Fibroblast of the aortic adventitia (primary cell): ENCODE measurements at regions not wholly inside any gene's neighbourhood (a gene's known extent, or its start where the extent isn't known, plus 50 kb on each side); places are given as distances from the start of the nearest gene placed in this dataset.

ENCODE experiments used
- DNase-seq: peaks from one replicate; pipeline ENCODE4 v3.0.0-alpha.2; 2010; ENCODE audit warnings: low read depth
- H3K4me3 ChIP-seq: 2 replicates; pipeline ENCODE4 v1.5.1; 2011; ENCODE audit warnings: low read depth, mild to moderate bottlenecking, control low read depth, low read length, moderate library complexity
- TF ChIP-seq, protein P1 (sequence below): IDR thresholded peaks from 2 replicates; pipeline ENCODE4 v1.5.1; 2011; ENCODE audit warnings: mild to moderate bottlenecking, low read length, control low read depth, inconsistent platforms; ENCODE audit not compliant: insufficient read depth

GRCh38 chr4:84441758-84442377 lies 57.2 kb downstream of the NKX6-1 start:
- no peak for DNase-seq
- H3K4me3 ChIP-seq = no peak overlapping the region
- TF ChIP-seq, protein P1, sequence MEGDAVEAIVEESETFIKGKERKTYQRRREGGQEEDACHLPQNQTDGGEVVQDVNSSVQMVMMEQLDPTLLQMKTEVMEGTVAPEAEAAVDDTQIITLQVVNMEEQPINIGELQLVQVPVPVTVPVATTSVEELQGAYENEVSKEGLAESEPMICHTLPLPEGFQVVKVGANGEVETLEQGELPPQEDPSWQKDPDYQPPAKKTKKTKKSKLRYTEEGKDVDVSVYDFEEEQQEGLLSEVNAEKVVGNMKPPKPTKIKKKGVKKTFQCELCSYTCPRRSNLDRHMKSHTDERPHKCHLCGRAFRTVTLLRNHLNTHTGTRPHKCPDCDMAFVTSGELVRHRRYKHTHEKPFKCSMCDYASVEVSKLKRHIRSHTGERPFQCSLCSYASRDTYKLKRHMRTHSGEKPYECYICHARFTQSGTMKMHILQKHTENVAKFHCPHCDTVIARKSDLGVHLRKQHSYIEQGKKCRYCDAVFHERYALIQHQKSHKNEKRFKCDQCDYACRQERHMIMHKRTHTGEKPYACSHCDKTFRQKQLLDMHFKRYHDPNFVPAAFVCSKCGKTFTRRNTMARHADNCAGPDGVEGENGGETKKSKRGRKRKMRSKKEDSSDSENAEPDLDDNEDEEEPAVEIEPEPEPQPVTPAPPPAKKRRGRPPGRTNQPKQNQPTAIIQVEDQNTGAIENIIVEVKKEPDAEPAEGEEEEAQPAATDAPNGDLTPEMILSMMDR = no peak

- TF ChIP-seq, protein P1 = no peak
- no peak overlapping the region for H3K4me3 ChIP-seq
- DNase-seq = no peak
These were observed 59.1 kb downstream of the NKX6-1 start for GRCh38 chr4:84439996-84440395.

DNA sequence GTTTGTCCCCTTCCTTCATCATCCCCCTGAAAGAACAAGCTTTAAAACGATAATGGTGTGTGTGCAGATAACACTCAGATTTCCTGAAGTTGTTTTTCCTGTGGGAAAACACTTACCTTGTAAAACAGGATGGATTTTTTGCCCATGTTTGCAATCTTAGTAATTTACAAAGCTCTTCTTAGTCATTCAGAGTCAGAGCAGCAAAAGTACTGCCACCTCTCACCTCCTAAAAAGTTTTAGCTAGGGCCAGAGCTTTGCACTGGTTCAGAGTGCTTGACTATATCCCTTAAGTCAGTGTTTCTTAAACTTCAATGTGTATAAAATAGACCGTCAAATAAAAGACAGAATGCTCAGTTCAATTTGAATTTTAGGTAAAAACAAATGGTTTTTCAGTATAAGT lies 62.3 kb downstream of the NKX6-1 start:
- H3K4me3 ChIP-seq = no peak overlapping the region
- TF ChIP-seq, protein P1 = no peak
- DNase-seq = no peak

GRCh38 chr4:84434344-84434743 lies 64.7 kb downstream of the NKX6-1 start:
- TF ChIP-seq, protein P1 = no peak
- no peak overlapping the region for H3K4me3 ChIP-seq
- no peak for DNase-seq

DNA sequence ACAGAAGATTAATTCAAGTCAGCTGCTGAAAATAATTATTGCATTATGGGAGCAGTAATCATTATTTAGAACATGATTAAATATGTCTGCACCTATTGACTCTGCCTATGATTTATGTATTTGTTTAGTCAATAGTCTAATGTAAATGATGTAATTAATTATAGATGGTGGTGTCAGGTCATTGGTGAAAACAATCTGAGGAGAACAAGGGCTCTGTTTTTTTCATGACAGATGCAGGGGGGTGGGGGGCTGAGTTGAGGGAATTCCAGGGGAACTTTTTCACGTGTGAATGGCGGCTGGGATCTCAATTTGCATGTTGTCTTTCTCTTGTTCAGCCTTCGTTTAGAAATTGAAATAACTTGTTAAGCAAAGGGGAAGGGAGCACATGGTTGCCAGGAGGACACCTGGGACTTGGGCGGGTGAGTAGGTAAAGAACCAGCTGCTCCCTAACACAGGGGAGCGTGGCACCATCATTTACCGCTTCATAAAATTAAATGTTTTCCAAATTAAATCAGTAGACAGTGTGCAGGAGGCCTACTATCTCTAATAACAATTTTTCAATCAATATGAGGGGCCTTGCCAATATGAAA lies 65.4 kb downstream of the NKX6-1 start:
- TF ChIP-seq, protein P1 = no peak
- H3K4me3 ChIP-seq = no peak overlapping the region
- no peak for DNase-seq

- no peak for DNase-seq
- no peak overlapping the region for H3K4me3 ChIP-seq
- TF ChIP-seq, protein P1 = no peak
These were observed 66.4 kb downstream of the NKX6-1 start for GRCh38 chr4:84432713-84433112.

DNA sequence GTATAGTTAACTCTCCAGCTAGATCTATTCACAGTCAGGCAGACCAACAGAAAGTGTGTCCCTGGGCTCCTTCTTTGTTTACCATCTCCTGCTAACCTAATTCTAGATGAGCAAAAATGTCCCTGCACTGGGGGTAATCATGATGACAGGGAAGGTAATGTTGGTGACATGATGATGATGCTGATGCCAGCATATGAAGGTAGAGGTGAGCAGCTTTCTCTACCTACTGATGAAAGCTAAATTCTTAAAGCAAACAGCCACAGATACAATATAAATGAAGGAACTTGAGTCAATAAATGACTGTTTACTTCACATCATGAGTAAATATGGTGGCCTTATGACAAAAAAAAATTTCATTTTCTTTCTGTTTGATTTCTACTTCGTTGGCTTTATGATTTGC lies 78.5 kb downstream of the NKX6-1 start:
- DNase-seq = no peak
- TF ChIP-seq, protein P1 = no peak
- no peak overlapping the region for H3K4me3 ChIP-seq
